ENCODE measurements at regions not wholly inside any gene's neighbourhood (a gene's known extent, or its start where the extent isn't known, plus 50 kb on each side); places are given as distances from the start of the nearest gene placed in this dataset.
"Not testable (repeated sequence)": the region's sequence is repeated elsewhere in the genome, so short reads cannot be mapped to it uniquely, and the experiment has no call there.

DNA sequence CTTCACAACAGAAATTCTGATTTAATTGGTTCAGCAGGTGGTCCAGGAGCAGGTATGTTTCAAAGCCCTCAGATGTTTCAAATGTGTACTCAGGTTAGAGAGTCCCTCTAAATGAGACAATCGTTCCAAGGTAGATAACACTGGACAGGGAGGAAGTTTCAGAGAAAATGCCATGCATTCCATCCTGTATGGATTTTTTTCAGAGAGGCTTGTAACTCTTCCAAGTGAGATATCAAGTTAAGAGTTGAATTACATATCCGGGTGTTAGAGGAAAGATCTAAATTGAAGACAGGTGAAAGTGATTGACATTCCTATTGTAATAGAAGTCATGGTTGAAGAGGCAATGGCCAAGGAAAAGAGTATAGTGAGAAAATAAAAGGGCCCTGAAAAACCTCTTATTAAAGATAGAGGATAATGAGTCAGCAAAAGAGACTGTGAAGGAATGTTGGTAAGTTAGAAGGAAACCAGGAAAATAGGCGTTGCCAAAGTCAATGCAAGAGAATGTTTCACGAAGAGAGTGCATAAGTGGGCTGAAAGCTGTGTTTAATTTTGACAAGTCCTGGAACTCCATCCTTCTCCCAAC, 105.8 kb downstream of the BMP4 start:
- Mint-ChIP-seq H3K4me1 (ENCODE audit: low read depth) (no peaks in the 10 kb centered on the region), H3K9me3 (no peaks in the 10 kb centered on the region), H3K27me3 (ENCODE audit: low read depth) (no peaks in the 10 kb centered on the region), H3K36me3 (ENCODE audit: low read depth) (no peaks in the 10 kb centered on the region), H3K4me3 (ENCODE audit: low read depth) (no peak overlapping the region), H3K27ac (no peak overlapping the region)
- DNase-seq (ENCODE audit: low spot score): no peak
- intact Hi-C loops (cut with micrococcal nuclease): no loop called here

DNA sequence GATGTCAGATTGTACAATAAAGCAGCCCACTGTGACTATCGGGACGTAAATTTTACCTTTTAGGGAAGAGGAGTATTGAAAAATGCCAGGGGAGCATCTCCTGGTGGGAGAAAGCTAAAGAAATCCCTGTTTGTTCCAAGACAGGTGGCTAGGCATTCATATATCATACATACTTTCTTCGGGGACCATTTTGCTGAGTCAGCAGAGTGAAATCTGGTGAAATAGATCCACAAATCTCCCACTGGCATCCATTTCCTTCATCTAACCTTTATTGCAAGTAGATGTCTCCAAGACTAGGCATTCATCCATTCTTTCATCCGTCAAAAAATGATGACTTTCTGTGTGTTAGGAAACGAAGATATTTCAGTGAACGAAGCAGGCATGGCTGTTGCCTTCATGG, 107.1 kb downstream of the BMP4 start:
- no peaks in the 10 kb centered on the region for H3K9me3 Mint-ChIP-seq
- H3K4me1 Mint-ChIP-seq (ENCODE audit: low read depth): no peaks in the 10 kb centered on the region
- intact Hi-C loops (cut with micrococcal nuclease): no loop called here
- no peak overlapping the region for H3K27ac Mint-ChIP-seq
- DNase-seq (ENCODE audit: low spot score): no peak
- no peaks in the 10 kb centered on the region for H3K36me3 Mint-ChIP-seq (ENCODE audit: low read depth)
- H3K27me3 Mint-ChIP-seq (ENCODE audit: low read depth): no peaks in the 10 kb centered on the region
- no peak overlapping the region for H3K4me3 Mint-ChIP-seq (ENCODE audit: low read depth)

DNA sequence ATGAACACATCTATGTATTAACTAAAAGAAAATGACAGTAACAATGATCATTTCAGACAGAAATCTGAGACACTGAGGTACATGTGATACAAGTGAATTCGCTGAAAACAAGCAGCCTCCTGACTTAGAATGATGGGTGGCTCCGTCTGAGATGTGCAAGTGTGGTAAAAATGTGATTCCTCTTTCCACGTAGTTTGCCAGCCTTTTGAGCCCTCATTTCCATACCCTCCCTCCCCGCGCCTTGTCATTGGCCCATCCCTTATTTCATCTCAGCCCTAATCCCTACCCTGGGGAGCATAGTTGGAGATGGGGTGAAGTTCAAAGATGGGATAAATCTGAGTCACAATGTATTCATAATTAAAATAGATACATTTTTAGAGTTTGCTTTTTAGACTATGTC, 107.8 kb downstream of the BMP4 start:
- no peaks in the 10 kb centered on the region for H3K4me1 Mint-ChIP-seq (ENCODE audit: low read depth)
- H3K4me3 Mint-ChIP-seq (ENCODE audit: low read depth): no peak overlapping the region
- DNase-seq (ENCODE audit: low spot score): no peak
- H3K27ac Mint-ChIP-seq: no peak overlapping the region
- H3K36me3 Mint-ChIP-seq (ENCODE audit: low read depth): no peaks in the 10 kb centered on the region
- no peaks in the 10 kb centered on the region for H3K9me3 Mint-ChIP-seq
- intact Hi-C loops (cut with micrococcal nuclease): no loop called here
- no peaks in the 10 kb centered on the region for H3K27me3 Mint-ChIP-seq (ENCODE audit: low read depth)

DNA sequence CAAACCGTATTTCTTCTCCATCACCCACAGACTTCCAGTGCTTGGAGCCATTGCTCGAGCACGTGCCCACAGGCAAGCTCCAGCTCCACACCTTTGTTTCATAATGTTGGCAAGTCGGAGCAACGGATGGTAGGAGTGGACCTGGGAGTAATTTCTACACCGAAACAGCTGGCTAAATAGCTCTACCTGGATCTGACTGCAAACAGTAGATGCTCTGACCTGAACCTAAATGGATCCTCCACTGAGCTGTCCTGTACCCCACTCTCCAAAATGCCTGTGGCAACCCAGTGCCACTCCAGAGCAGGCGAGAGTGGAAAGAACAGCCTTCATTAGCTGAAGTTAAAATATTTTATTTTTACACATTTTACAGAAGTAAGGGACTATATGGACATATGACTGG, 108.7 kb downstream of the BMP4 start:
- DNase-seq (ENCODE audit: low spot score): no peak
- Mint-ChIP-seq H3K9me3 (no peaks in the 10 kb centered on the region), H3K36me3 (ENCODE audit: low read depth) (no peaks in the 10 kb centered on the region)

DNA sequence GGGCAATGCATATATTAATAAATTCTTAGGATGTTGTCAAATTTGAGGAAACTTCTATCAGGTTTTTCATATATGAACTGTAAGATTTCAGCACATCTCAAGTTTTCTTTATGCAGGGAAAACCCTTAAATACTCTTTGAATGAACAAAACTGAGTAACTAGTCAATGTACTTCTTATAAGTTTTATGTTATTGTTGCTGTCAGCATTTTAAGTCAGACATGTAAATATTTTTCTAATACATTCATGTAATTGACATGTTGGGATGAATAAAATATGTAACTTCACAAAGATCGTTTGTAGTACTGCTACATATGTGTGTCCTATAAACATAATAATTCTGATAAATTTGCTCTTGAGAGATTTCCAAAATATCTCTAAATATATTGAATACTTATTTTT, 109.6 kb downstream of the BMP4 start:
- Mint-ChIP-seq H3K27ac (no peak overlapping the region), H3K36me3 (ENCODE audit: low read depth) (no peaks in the 10 kb centered on the region), H3K4me1 (ENCODE audit: low read depth) (no peaks in the 10 kb centered on the region), H3K9me3 (no peaks in the 10 kb centered on the region), H3K27me3 (ENCODE audit: low read depth) (no peaks in the 10 kb centered on the region), H3K4me3 (ENCODE audit: low read depth) (no peak overlapping the region)
- no peak for DNase-seq (ENCODE audit: low spot score)
- intact Hi-C loops (cut with micrococcal nuclease): no loop called here

More for the DNA sequence above, 108.7 kb downstream of the BMP4 start:
- Mint-ChIP-seq H3K27ac (no peak overlapping the region), H3K4me3 (ENCODE audit: low read depth) (no peak overlapping the region), H3K27me3 (ENCODE audit: low read depth) (no peaks in the 10 kb centered on the region), H3K4me1 (ENCODE audit: low read depth) (no peaks in the 10 kb centered on the region)
- intact Hi-C loops (cut with micrococcal nuclease): no loop called here

DNA sequence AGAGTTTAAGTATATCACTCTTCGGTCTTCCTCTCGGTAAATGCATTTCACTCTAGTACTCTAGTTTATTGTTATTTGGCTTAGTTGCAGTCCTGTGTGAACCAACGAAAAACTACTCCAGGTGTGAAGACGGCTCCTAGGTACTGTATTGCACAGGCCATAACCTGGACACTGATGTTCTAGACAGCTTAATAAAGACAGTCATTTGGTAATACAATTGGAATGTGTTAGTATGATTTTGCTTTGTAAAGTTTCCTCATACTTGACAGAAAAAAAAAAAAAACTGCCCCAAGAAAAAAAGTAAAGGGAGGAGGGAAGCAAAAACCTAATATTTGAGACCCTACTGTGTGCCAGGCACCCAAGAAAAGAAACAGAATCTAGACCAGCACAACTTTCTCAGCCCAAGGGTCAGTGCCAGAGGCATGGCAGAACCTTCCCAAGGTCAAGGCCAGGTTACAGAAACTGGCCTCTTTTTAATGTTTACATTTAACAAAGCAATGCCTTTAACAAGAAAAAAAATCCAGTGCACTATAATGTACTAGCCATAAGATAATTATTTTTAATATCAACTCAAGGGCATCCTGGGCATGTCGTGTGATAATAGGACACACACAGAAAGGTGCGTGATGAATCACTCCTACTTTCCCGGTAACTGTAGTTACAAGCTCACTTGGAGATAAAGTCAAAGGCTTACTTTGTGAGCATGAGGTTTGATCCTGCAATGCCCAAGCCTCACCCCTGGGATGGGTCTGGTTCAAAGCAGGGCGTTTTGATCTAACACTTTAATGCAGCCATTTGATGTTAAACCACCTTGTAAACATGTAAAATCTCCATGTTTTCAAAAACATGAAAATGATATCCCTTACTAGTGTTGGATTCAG, 110.6 kb downstream of the BMP4 start:
- no peak for DNase-seq (ENCODE audit: low spot score)
- intact Hi-C loops (cut with micrococcal nuclease): no loop called here
- no peaks in the 10 kb centered on the region for H3K27me3 Mint-ChIP-seq (ENCODE audit: low read depth)
- H3K4me1 Mint-ChIP-seq (ENCODE audit: low read depth): no peaks in the 10 kb centered on the region
- no peak overlapping the region for H3K27ac Mint-ChIP-seq
- no peak overlapping the region for H3K4me3 Mint-ChIP-seq (ENCODE audit: low read depth)
- no peaks in the 10 kb centered on the region for H3K36me3 Mint-ChIP-seq (ENCODE audit: low read depth)
- H3K9me3 Mint-ChIP-seq: no peaks in the 10 kb centered on the region

DNA sequence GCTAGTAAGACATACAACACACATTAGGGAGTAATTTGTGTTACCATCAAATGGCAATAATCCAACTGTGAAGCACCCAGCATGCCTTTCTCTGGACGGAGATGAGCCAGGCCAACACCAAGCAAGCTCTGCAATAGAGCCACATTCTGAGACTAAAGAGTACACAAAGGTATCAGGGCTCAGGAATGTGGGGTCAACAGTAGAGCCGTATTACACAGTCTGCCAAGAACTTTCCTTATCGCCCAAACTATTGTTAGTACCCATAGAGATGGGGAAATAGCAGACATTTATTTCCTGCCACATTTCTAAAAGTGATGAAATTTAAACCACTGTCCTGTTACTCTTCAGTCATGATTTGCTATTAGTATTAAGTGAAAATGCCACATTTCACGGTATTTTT, 113.7 kb downstream of the BMP4 start:
- H3K27ac Mint-ChIP-seq: no peak overlapping the region
- no peak overlapping the region for H3K4me3 Mint-ChIP-seq (ENCODE audit: low read depth)
- no peaks in the 10 kb centered on the region for H3K27me3 Mint-ChIP-seq (ENCODE audit: low read depth)
- no peaks in the 10 kb centered on the region for H3K4me1 Mint-ChIP-seq (ENCODE audit: low read depth)
- no peak for DNase-seq (ENCODE audit: low spot score)
- intact Hi-C loops (cut with micrococcal nuclease): no loop called here
- no peaks in the 10 kb centered on the region for H3K36me3 Mint-ChIP-seq (ENCODE audit: low read depth)
- peaks cover 6% of the 10 kb centered on the region for H3K9me3 Mint-ChIP-seq

DNA sequence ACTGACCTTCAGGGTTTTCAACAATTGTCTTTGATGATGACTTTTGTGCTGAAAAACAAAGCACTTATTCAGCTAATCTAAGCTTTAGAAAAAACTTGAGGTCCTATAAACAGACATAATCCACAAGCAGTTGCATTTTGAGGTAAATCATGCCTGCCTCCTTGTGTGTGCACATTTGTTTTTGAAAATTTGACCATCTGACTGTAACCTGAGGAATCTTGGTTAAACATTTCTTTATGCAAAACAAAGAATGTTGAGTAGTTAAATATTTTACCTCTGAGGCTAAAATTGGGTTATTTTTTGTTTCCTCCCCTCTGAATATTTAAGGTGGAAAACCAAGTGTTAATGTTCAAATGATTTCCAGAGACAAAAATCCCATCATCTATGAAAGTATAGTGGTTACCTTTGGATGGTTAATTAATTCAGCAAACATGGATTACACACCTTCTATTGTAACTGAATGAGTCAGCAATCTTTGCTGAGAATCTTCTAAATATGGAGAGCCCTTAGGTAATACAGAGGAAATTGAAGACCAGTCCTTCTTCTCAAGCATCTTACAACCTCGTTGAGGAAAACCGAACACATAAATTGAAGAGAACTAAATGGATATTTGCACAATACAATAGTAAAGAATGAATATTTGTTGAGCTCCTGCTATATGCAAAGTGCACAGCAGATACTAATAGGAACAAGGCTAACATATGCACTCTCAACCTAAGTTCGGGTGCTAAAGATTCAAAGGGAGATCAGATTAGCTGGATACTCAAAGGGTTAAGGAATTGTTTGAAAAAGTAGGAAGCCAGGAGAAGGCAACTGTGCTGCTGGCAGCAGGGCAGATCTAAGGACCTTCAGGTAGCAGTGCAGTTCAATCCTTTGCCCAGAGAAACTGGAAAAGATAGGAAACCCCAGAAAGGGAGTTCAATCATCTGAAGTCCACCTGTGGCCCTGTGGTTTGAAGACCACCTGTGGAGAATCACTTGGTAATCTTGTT, 115.2 kb downstream of the BMP4 start:
- Mint-ChIP-seq H3K36me3 (ENCODE audit: low read depth) (no peaks in the 10 kb centered on the region), H3K27me3 (ENCODE audit: low read depth) (no peaks in the 10 kb centered on the region), H3K9me3 (peaks cover 10% of the 10 kb centered on the region), H3K27ac (no peak overlapping the region), H3K4me3 (ENCODE audit: low read depth) (no peak overlapping the region), H3K4me1 (ENCODE audit: low read depth) (no peaks in the 10 kb centered on the region)
- intact Hi-C loops (cut with micrococcal nuclease): no loop called here
- DNase-seq (ENCODE audit: low spot score): no peak

DNA sequence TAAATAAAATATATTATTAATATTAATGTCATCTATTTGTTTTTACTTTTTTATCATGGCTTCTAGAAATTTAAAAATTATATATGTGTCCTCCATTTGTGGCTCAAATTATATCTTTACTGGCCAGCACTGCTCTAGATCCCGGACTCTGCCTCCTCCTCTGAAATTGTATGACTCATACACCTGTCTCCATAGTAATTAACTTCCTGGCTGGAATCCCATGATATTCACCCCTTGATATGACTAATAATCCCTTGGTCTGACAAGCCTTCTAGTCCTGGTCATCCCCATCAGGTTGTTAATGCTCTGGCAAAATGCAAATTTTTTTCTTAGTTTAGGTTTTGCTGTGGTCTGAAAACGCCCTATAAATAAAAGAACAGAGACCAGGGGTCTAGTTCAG, 116.2 kb downstream of the BMP4 start:
- Mint-ChIP-seq H3K9me3 (peaks cover 10% of the 10 kb centered on the region), H3K27ac (no peak overlapping the region), H3K4me3 (ENCODE audit: low read depth) (no peak overlapping the region), H3K27me3 (ENCODE audit: low read depth) (no peaks in the 10 kb centered on the region), H3K4me1 (ENCODE audit: low read depth) (no peaks in the 10 kb centered on the region), H3K36me3 (ENCODE audit: low read depth) (no peaks in the 10 kb centered on the region)
- no peak for DNase-seq (ENCODE audit: low spot score)
- intact Hi-C loops (cut with micrococcal nuclease): no loop called here

DNA sequence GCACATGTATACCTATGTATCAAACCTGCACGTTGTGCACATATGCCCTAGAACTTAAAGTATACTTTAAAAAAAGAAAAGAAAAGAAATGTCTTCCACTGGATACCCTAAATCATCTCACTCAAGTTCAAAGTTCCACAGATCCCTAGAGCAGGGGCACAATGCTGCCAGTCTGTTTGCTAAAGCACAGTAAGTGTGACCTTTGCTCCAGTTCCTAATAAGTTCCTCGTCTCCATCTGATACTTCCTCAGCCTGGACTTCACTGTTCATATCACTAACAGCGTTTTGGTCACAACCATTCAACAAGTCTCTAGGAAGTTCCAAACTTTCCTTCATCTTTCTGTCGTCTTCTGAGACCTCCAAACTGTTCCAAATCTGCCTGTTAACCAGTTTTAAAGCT, 118.3 kb downstream of the BMP4 start:
- no peak for DNase-seq (ENCODE audit: low spot score)
- Mint-ChIP-seq H3K4me3 (ENCODE audit: low read depth) (no peak overlapping the region), H3K27ac (no peak overlapping the region), H3K9me3 (peaks cover 10% of the 10 kb centered on the region), H3K27me3 (ENCODE audit: low read depth) (no peaks in the 10 kb centered on the region), H3K4me1 (ENCODE audit: low read depth) (no peaks in the 10 kb centered on the region), H3K36me3 (ENCODE audit: low read depth) (no peaks in the 10 kb centered on the region)
- intact Hi-C loops (cut with micrococcal nuclease): no loop called here

DNA sequence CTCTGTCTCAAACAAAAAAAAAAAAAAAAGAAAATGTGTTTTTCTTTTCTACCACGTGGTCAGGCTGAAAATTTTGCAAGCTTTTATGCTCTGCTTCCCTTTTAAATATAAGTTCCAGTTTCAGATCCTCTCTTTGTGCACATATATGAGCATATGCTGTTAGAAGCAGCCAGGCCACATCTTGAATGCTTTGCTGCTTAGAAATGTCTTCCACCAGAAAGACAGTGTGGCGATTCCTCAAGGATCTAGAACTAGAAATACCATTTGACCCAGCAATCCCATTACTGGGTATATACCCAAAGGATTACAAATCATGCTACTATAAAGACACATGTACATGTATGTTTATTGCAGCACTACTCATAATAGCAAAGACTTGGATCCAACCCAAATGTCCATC, 119.0 kb downstream of the BMP4 start:
- H3K4me3 Mint-ChIP-seq (ENCODE audit: low read depth); H3K4me1 Mint-ChIP-seq (ENCODE audit: low read depth); DNase-seq (ENCODE audit: low spot score); H3K27me3 Mint-ChIP-seq (ENCODE audit: low read depth); H3K36me3 Mint-ChIP-seq (ENCODE audit: low read depth); intact Hi-C loops (cut with micrococcal nuclease); H3K27ac Mint-ChIP-seq: not testable (repeated sequence)
- peaks cover 10% of the 10 kb centered on the region for H3K9me3 Mint-ChIP-seq

DNA sequence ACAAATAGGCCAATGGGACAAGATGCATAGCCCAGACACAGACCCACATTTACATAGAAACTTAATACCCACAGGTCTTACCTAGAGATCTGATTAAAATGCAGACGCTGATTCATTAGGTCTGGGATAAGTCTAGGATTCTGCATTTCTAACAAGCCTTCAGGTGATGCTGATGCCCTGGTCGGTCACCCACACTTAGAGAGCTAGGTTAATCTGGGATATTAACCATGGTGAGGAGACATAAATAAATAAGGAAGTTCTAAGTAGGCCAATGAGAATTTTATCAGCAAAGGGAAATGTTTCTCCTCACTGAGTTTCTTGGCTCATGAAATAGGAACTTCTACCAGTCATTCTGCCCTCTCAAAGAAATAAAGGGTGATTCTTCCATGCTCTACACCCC, 120.1 kb downstream of the BMP4 start:
- Mint-ChIP-seq H3K27ac (no peak overlapping the region), H3K27me3 (ENCODE audit: low read depth) (no peaks in the 10 kb centered on the region), H3K4me1 (ENCODE audit: low read depth) (no peaks in the 10 kb centered on the region), H3K36me3 (ENCODE audit: low read depth) (no peaks in the 10 kb centered on the region), H3K4me3 (ENCODE audit: low read depth) (no peak overlapping the region), H3K9me3 (peaks cover 10% of the 10 kb centered on the region)
- no peak for DNase-seq (ENCODE audit: low spot score)
- intact Hi-C loops (cut with micrococcal nuclease): no loop called here

DNA sequence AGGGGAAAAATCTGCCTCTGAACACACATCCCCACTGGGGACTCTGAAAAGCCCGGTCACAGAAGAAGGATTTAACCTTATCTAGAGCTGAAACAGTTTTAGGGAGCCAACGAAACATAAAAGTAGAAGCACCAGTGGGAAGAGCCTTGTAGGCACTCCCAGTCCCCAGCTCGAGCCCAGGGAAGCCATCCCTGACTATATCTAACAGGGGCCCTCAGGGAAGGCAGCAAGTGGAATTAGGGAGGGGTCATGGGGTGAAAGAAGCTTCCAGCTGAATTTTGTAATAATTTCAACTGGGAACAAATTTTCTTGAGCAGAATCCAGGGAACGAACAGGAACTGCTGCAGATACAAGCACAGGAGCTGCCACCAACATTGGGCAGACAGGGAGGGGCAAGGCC, 127.8 kb downstream of the BMP4 start:
- DNase-seq (ENCODE audit: low spot score): no peak
- H3K27ac Mint-ChIP-seq: no peak overlapping the region
- no peaks in the 10 kb centered on the region for H3K36me3 Mint-ChIP-seq (ENCODE audit: low read depth)
- H3K4me1 Mint-ChIP-seq (ENCODE audit: low read depth): no peaks in the 10 kb centered on the region
- no peak overlapping the region for H3K4me3 Mint-ChIP-seq (ENCODE audit: low read depth)
- intact Hi-C loops (cut with micrococcal nuclease): no loop called here
- no peaks in the 10 kb centered on the region for H3K27me3 Mint-ChIP-seq (ENCODE audit: low read depth)
- H3K9me3 Mint-ChIP-seq: no peaks in the 10 kb centered on the region

Measured in activated T-helper 2 cell treated with anti-CD3 and anti-CD28 coated beads, Interferon-gamma antibody, Interleukin-2, Interleukin-4, amounts not matched to agents 10 μg/mL and 5 μg/mL and 100 μg/mL, durations not matched to agents 14 hours and 24 hours and 36 hours (primary cell).